HG03558 (cell line): ENCODE measurements at regions not wholly inside any gene's neighbourhood (a gene's known extent, or its start where the extent isn't known, plus 50 kb on each side); places are given as distances from the start of the nearest gene placed in this dataset.
"Not testable (repeated sequence)": the region's sequence is repeated elsewhere in the genome, so short reads cannot be mapped to it uniquely, and the experiment has no call there.

Source experiments
- ATAC-seq: cut with Tn5 transposase; IDR thresholded peaks from one replicate; pipeline ENCODE4 v1.9.1; 2021; ENCODE audit warnings: moderate number of reproducible peaks; ENCODE audit not compliant: unreplicated experiment; ENCODE audit errors: extremely low read depth

GRCh38 chr13:90918536-90918935 lies 429.0 kb upstream of the MIR17HG start:
- no peak for ATAC-seq

- no peak for ATAC-seq
Measured at GRCh38 chr13:90919153-90919552, 428.3 kb upstream of the MIR17HG start.

- no peak for ATAC-seq
Measured at GRCh38 chr13:90926459-90926858, 421.0 kb upstream of the MIR17HG start.

- ATAC-seq, result no peak
Measured at GRCh38 chr13:90928109-90928508, 419.4 kb upstream of the MIR17HG start.

GRCh38 chr13:90933097-90933826 lies 414.2 kb upstream of the MIR17HG start:
- ATAC-seq, result no peak

- no peak for ATAC-seq
Measured at GRCh38 chr13:90934741-90935140, 412.7 kb upstream of the MIR17HG start.

DNA sequence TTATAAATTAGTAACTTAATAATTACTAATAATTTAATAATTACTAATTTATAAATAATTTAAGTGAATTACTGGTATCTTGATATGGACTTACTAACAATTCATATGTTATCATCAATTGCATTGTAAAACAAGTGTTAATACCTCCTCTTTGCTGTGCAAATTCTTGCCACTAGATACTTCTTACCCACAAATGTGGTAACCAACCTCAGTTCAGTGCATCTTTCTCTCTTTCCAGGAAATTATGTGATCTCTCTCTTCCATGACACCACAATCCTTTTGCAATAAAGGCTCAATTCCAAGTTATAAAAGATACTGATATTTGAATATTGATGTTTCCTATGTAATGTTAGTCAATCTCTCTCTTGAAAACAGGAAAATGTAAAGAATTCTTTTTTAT lies 408.6 kb upstream of the MIR17HG start:
- no peak for ATAC-seq

- no peak for ATAC-seq
Measured at GRCh38 chr13:90943946-90944345, 403.5 kb upstream of the MIR17HG start.

GRCh38 chr13:90945146-90945545 lies 402.3 kb upstream of the MIR17HG start:
- ATAC-seq, result not testable (repeated sequence)

- not testable (repeated sequence) for ATAC-seq
Measured at GRCh38 chr13:90946125-90946524, 401.4 kb upstream of the MIR17HG start.

DNA sequence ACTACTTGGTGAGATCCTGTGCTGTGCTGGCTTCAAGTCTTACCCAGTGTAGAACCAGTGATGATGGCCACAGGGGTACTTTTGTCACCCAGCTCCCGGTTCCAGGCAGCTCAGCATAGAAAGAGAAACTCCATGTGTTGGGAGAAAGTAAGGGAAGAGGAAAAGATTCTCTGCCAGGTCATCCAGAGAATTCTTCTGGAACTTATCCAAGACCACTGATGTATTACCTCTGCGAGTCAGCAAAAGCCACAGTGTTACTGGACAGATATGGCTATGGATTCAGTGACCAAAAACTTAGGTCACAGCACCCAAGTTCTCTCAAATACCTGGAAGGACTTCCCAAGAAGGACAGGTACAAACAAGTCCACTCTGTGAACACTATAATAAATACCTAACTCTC lies 399.5 kb upstream of the MIR17HG start:
- ATAC-seq, result no peak

GRCh38 chr13:90950160-90950559 lies 397.3 kb upstream of the MIR17HG start:
- no peak for ATAC-seq

DNA sequence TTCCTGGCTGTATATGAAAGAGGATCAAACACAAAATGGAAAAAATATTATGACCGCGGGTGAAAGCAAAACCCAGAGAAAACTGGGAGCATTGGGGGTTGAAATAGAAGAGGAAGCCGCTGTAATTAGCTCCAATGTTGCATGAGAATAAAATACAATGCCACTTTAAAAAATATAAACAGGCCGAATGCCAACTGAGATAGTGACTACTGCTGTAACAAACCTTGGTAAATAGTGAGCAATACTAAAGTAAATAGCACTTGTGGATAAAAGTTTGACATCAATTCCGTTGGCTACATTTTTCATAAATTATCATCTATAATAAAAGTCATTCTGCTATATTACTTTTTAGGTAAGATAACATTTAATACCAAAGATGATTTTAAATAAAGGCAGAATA lies 395.8 kb upstream of the MIR17HG start:
- ATAC-seq, result no peak

GRCh38 chr13:90952326-90952725 lies 395.2 kb upstream of the MIR17HG start:
- ATAC-seq, result no peak

- ATAC-seq, result no peak
Measured at GRCh38 chr13:90954605-90955195, 392.8 kb upstream of the MIR17HG start.

GRCh38 chr13:90956031-90956430 lies 391.5 kb upstream of the MIR17HG start:
- ATAC-seq, result no peak

DNA sequence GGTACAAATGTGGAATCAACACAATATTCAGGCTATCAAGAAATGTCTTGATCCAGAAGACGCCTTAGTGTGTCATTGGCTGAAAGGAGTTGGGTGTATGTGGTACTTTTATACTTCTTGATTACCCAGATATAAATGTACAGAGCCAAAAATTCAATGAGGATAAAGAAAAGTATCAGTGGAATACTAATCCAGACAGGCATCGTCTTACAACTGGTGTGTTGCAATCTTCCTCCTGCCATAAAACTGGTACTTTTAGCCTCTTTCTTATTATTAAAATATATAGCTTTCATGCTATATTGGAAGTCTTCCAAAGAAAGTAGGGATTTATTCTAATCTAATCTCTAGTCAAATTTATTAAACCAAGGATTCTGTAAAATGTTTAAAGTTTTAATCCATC lies 388.6 kb upstream of the MIR17HG start:
- no peak for ATAC-seq

DNA sequence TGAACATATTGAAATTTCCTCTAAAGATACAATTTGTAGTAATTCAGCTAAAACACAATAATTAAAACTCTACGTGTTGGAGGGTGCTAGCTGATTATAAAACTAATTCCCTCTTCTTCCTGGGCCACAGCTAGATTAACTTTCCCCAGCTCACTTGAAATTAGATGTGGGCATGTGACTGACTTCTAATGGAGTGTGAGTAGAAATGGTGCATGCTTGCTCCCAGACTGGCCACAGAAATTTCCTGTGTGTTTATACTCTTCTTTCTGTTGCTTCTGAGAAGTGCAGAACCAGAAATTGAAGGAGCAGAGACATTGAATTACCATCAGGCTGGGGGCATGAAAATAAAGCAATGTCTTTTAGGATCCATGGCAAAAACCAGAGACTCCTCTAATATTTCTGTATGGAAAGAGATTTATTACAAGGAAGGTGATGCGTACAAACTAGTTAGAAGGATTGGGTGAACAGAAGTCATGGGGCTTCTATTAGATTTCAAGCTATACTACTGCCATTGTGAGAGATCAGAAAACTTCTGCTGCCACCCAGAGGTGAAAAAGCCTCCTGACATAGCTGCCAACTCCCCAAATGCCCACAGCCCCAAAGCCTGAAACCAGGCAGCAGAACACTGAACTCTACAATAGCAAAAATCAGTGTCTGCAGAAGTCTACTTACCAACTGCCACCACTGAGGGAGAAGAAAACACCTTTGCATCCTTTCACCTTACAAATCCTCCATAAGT lies 379.2 kb upstream of the MIR17HG start:
- ATAC-seq, result no peak

- no peak for ATAC-seq
Measured at GRCh38 chr13:90974249-90974975, 373.1 kb upstream of the MIR17HG start.

DNA sequence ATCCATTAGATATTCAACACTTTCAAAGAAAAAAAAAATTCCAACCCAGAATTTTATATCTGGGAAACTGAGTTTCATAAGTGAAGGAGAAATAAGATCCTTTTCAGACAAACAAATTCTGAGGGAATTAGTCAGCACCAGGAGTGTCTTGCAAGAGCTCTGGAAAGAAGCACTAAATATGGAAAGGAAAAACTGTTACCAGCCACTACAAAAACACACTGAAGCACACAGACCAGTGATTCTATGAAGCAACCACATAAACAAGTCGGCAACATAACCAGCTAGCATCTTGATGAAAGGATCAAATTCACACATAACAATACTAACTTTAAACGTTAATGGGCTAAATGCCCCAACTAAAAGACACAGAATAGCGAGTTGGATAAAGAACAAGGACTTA lies 368.4 kb upstream of the MIR17HG start:
- ATAC-seq, result no peak

DNA sequence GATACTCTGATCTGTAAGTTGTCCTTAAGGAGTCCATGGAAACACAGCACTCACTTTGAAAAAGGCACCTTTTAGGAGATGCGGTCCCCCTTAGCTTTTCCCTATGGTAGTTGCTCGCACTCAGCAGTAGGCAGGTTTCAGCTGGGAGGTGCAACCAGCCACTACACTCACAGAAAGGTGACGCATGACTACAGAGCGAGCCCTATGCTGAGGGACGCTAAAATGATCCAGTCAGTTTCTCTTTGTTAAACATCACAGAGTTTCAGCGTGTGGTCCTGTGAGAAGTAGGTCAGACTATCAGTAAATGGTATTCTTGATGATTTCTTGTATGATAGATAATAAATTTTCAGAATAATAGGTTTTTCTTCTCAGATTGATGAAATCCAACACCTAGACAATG lies 362.7 kb upstream of the MIR17HG start:
- no peak for ATAC-seq
